ENCODE measurements at regions not wholly inside any gene's neighbourhood (a gene's known extent, or its start where the extent isn't known, plus 50 kb on each side); places are given as distances from the start of the nearest gene placed in this dataset.

- 91% methylated on average over 4 of the region's 5 CpGs for WGBS (ENCODE audit: insufficient coverage)
- Histone ChIP-seq H3K36me3 (ENCODE audit: control insufficient read depth in 4 of 4, insufficient read depth in 4 of 4, low read length in 3 of 4) (no peaks in the 10 kb centered on the region), H3K4me3 (ENCODE audit: control insufficient read depth in 1 of 7, extremely low read depth in 1 of 7, insufficient read depth in 4 of 7, low read depth in 2 of 7, low read length in 6 of 7) (no peak overlapping the region), H3K4me1 (ENCODE audit: control extremely low read depth in 1 of 4, control insufficient read depth in 4 of 4, insufficient read depth in 4 of 4, low read length in 3 of 4) (no peaks in the 10 kb centered on the region), H3K27ac (ENCODE audit: insufficient read depth in 1 of 2, low read depth in 1 of 2, low read length in 2 of 2, poor library complexity in 1 of 2, severe bottlenecking in 2 of 2) (no peak overlapping the region), H3K27me3 (replicated peaks in 2 of 5; ENCODE audit: control insufficient read depth in 4 of 5, insufficient read depth in 5 of 5, low read length in 4 of 5) (no peaks in the 10 kb centered on the region), H3K9me3 (ENCODE audit: control extremely low read depth in 1 of 5, control insufficient read depth in 4 of 5, insufficient read depth in 2 of 5, low read depth in 1 of 5, low read length in 4 of 5) (no peaks in the 10 kb centered on the region)
- no peak for DNase-seq
- POLR2A ChIA-PET, result no interaction called here
- CTCF ChIA-PET, result interaction anchor here (0.5 kb wide), 1 partner anchor 12 kb away, joined by 3 read pairs; no protein-coding TSS in a partner anchor
Observed at GRCh38 chr2:138282014-138282672, 219.4 kb upstream of the SPOPL start.

GRCh38 chr2:138291805-138292204 is 209.8 kb upstream of the SPOPL start:
- H3K27me3 ChIP-seq (replicated peaks in 2 of 5; ENCODE audit: control insufficient read depth in 4 of 5, insufficient read depth in 5 of 5, low read length in 4 of 5), result no peaks in the 10 kb centered on the region
- WGBS (ENCODE audit: insufficient coverage), result 93% methylated on average over 3 of the region's 3 CpGs
- no peaks in the 10 kb centered on the region for H3K36me3 ChIP-seq (ENCODE audit: control insufficient read depth in 4 of 4, insufficient read depth in 4 of 4, low read length in 3 of 4)
- peaks cover 0 to 1% (median 0%) of the 10 kb centered on the region in 5 experiments for H3K9me3 ChIP-seq (ENCODE audit: control extremely low read depth in 1 of 5, control insufficient read depth in 4 of 5, insufficient read depth in 2 of 5, low read depth in 1 of 5, low read length in 4 of 5)
- no peak overlapping the region for H3K4me3 ChIP-seq (ENCODE audit: control insufficient read depth in 1 of 7, extremely low read depth in 1 of 7, insufficient read depth in 4 of 7, low read depth in 2 of 7, low read length in 6 of 7)
- DNase-seq, result no peak
- H3K4me1 ChIP-seq (ENCODE audit: control extremely low read depth in 1 of 4, control insufficient read depth in 4 of 4, insufficient read depth in 4 of 4, low read length in 3 of 4), result no peaks in the 10 kb centered on the region
- CTCF ChIA-PET, result no interaction called here
- H3K27ac ChIP-seq (ENCODE audit: insufficient read depth in 1 of 2, low read depth in 1 of 2, low read length in 2 of 2, poor library complexity in 1 of 2, severe bottlenecking in 2 of 2), result no peak overlapping the region
- POLR2A ChIA-PET, result no interaction called here

GRCh38 chr2:138293045-138293444 is 208.5 kb upstream of the SPOPL start:
- no CpG with 5 or more reads among the region's 3 CpGs for WGBS (ENCODE audit: insufficient coverage)
- no peaks in the 10 kb centered on the region for H3K36me3 ChIP-seq (ENCODE audit: control insufficient read depth in 4 of 4, insufficient read depth in 4 of 4, low read length in 3 of 4)
- no peak overlapping the region for H3K27ac ChIP-seq (ENCODE audit: insufficient read depth in 1 of 2, low read depth in 1 of 2, low read length in 2 of 2, poor library complexity in 1 of 2, severe bottlenecking in 2 of 2)
- H3K4me3 ChIP-seq (ENCODE audit: control insufficient read depth in 1 of 7, extremely low read depth in 1 of 7, insufficient read depth in 4 of 7, low read depth in 2 of 7, low read length in 6 of 7), result no peak overlapping the region
- POLR2A ChIA-PET, result no interaction called here
- CTCF ChIA-PET, result no interaction called here
- peaks cover 0 to 1% (median 0%) of the 10 kb centered on the region in 5 experiments for H3K9me3 ChIP-seq (ENCODE audit: control extremely low read depth in 1 of 5, control insufficient read depth in 4 of 5, insufficient read depth in 2 of 5, low read depth in 1 of 5, low read length in 4 of 5)
- DNase-seq, result no peak
- no peaks in the 10 kb centered on the region for H3K4me1 ChIP-seq (ENCODE audit: control extremely low read depth in 1 of 4, control insufficient read depth in 4 of 4, insufficient read depth in 4 of 4, low read length in 3 of 4)
- H3K27me3 ChIP-seq (replicated peaks in 2 of 5; ENCODE audit: control insufficient read depth in 4 of 5, insufficient read depth in 5 of 5, low read length in 4 of 5), result no peaks in the 10 kb centered on the region

GRCh38 chr2:138293549-138293948 is 208.0 kb upstream of the SPOPL start:
- H3K36me3 ChIP-seq (ENCODE audit: control insufficient read depth in 4 of 4, insufficient read depth in 4 of 4, low read length in 3 of 4), result no peaks in the 10 kb centered on the region
- H3K4me1 ChIP-seq (ENCODE audit: control extremely low read depth in 1 of 4, control insufficient read depth in 4 of 4, insufficient read depth in 4 of 4, low read length in 3 of 4), result no peaks in the 10 kb centered on the region
- H3K9me3 ChIP-seq (ENCODE audit: control extremely low read depth in 1 of 5, control insufficient read depth in 4 of 5, insufficient read depth in 2 of 5, low read depth in 1 of 5, low read length in 4 of 5), result peaks cover 0 to 1% (median 0%) of the 10 kb centered on the region in 5 experiments
- H3K27me3 ChIP-seq (replicated peaks in 2 of 5; ENCODE audit: control insufficient read depth in 4 of 5, insufficient read depth in 5 of 5, low read length in 4 of 5), result no peaks in the 10 kb centered on the region
- ChIA-PET CTCF (interaction anchor here (0.9 kb wide), 1 partner anchor 12 kb away, joined by 3 read pairs; no protein-coding TSS in a partner anchor), POLR2A (no interaction called here)
- no peak overlapping the region for H3K4me3 ChIP-seq (ENCODE audit: control insufficient read depth in 1 of 7, extremely low read depth in 1 of 7, insufficient read depth in 4 of 7, low read depth in 2 of 7, low read length in 6 of 7)
- no peak overlapping the region for H3K27ac ChIP-seq (ENCODE audit: insufficient read depth in 1 of 2, low read depth in 1 of 2, low read length in 2 of 2, poor library complexity in 1 of 2, severe bottlenecking in 2 of 2)
- DNase-seq, result no peak

- Histone ChIP-seq H3K4me3 (ENCODE audit: control insufficient read depth in 1 of 7, extremely low read depth in 1 of 7, insufficient read depth in 4 of 7, low read depth in 2 of 7, low read length in 6 of 7) (no peak overlapping the region), H3K27ac (ENCODE audit: insufficient read depth in 1 of 2, low read depth in 1 of 2, low read length in 2 of 2, poor library complexity in 1 of 2, severe bottlenecking in 2 of 2) (no peak overlapping the region), H3K9me3 (ENCODE audit: control extremely low read depth in 1 of 5, control insufficient read depth in 4 of 5, insufficient read depth in 2 of 5, low read depth in 1 of 5, low read length in 4 of 5) (peaks cover 0 to 1% (median 0%) of the 10 kb centered on the region in 5 experiments), H3K27me3 (replicated peaks in 2 of 5; ENCODE audit: control insufficient read depth in 4 of 5, insufficient read depth in 5 of 5, low read length in 4 of 5) (no peaks in the 10 kb centered on the region), H3K36me3 (ENCODE audit: control insufficient read depth in 4 of 4, insufficient read depth in 4 of 4, low read length in 3 of 4) (no peaks in the 10 kb centered on the region), H3K4me1 (ENCODE audit: control extremely low read depth in 1 of 4, control insufficient read depth in 4 of 4, insufficient read depth in 4 of 4, low read length in 3 of 4) (no peaks in the 10 kb centered on the region)
- POLR2A ChIA-PET, result no interaction called here
- DNase-seq, result no peak
- WGBS (ENCODE audit: insufficient coverage), result 100% methylated on average over 1 of the region's 4 CpGs
- CTCF ChIA-PET, result interaction anchor here (0.9 kb wide), 1 partner anchor 12 kb away, joined by 3 read pairs; no protein-coding TSS in a partner anchor
Observed at GRCh38 chr2:138294451-138294850, 207.1 kb upstream of the SPOPL start.

GRCh38 chr2:138296365-138296764 is 205.2 kb upstream of the SPOPL start:
- no peaks in the 10 kb centered on the region for H3K36me3 ChIP-seq (ENCODE audit: control insufficient read depth in 4 of 4, insufficient read depth in 4 of 4, low read length in 3 of 4)
- H3K4me1 ChIP-seq (ENCODE audit: control extremely low read depth in 1 of 4, control insufficient read depth in 4 of 4, insufficient read depth in 4 of 4, low read length in 3 of 4), result no peaks in the 10 kb centered on the region

GRCh38 chr2:138298120-138298814 is 203.3 kb upstream of the SPOPL start:
- no peaks in the 10 kb centered on the region for H3K9me3 ChIP-seq (ENCODE audit: control extremely low read depth in 1 of 5, control insufficient read depth in 4 of 5, insufficient read depth in 2 of 5, low read depth in 1 of 5, low read length in 4 of 5)
- no peaks in the 10 kb centered on the region for H3K27me3 ChIP-seq (replicated peaks in 2 of 5; ENCODE audit: control insufficient read depth in 4 of 5, insufficient read depth in 5 of 5, low read length in 4 of 5)
- no peak for DNase-seq
- ChIA-PET POLR2A (no interaction called here), CTCF (interaction anchor here (0.6 kb wide), 1 partner anchor 336 kb away, joined by 3 read pairs; no protein-coding TSS in a partner anchor)
- no peak overlapping the region for H3K4me3 ChIP-seq (ENCODE audit: control insufficient read depth in 1 of 7, extremely low read depth in 1 of 7, insufficient read depth in 4 of 7, low read depth in 2 of 7, low read length in 6 of 7)
- no peak overlapping the region for H3K27ac ChIP-seq (ENCODE audit: insufficient read depth in 1 of 2, low read depth in 1 of 2, low read length in 2 of 2, poor library complexity in 1 of 2, severe bottlenecking in 2 of 2)
- no CpG with 5 or more reads among the region's 11 CpGs for WGBS (ENCODE audit: insufficient coverage)
- H3K36me3 ChIP-seq (ENCODE audit: control insufficient read depth in 4 of 4, insufficient read depth in 4 of 4, low read length in 3 of 4), result no peaks in the 10 kb centered on the region
- H3K4me1 ChIP-seq (ENCODE audit: control extremely low read depth in 1 of 4, control insufficient read depth in 4 of 4, insufficient read depth in 4 of 4, low read length in 3 of 4), result no peaks in the 10 kb centered on the region

More at GRCh38 chr2:138296365-138296764, 205.2 kb upstream of the SPOPL start:
- Histone ChIP-seq H3K27me3 (replicated peaks in 2 of 5; ENCODE audit: control insufficient read depth in 4 of 5, insufficient read depth in 5 of 5, low read length in 4 of 5) (no peaks in the 10 kb centered on the region), H3K4me3 (ENCODE audit: control insufficient read depth in 1 of 7, extremely low read depth in 1 of 7, insufficient read depth in 4 of 7, low read depth in 2 of 7, low read length in 6 of 7) (no peak overlapping the region), H3K27ac (ENCODE audit: insufficient read depth in 1 of 2, low read depth in 1 of 2, low read length in 2 of 2, poor library complexity in 1 of 2, severe bottlenecking in 2 of 2) (no peak overlapping the region), H3K9me3 (ENCODE audit: control extremely low read depth in 1 of 5, control insufficient read depth in 4 of 5, insufficient read depth in 2 of 5, low read depth in 1 of 5, low read length in 4 of 5) (peaks cover 0 to 1% (median 0%) of the 10 kb centered on the region in 5 experiments)
- no peak for DNase-seq
- POLR2A ChIA-PET, result no interaction called here
- CTCF ChIA-PET, result no interaction called here
